Panc1 (cell line): ENCODE measurements at regions not wholly inside any gene's neighbourhood (a gene's known extent, or its start where the extent isn't known, plus 50 kb on each side); places are given as distances from the start of the nearest gene placed in this dataset.

Source experiments
- ATAC-seq: fragments of 200-7000 bp; cut with Tn5 transposase; 2 replicates; pipeline ENCODE4 v1.9.1; 2020; ENCODE audit warnings: mild to moderate bottlenecking, moderate library complexity
- BruUV-seq: library from RNA; stranded (reverse); fragments of 400-500 nt; replicated peaks from 2 replicates; lab custom pipeline; 2021; lab: Mats Ljungman, UMichigan
- CTCF ChIA-PET: fragments of 300-600 bp; sonication (Branson Sonifier 250); formaldehyde crosslinking; loops from one replicate; lab custom pipeline; 2022; ENCODE audit warnings: antibody characterized with exemption; lab: Charles Lee
- POLR2A ChIA-PET: fragments of 300-600 bp; sonication (Branson Sonifier 250); formaldehyde crosslinking; loops from one replicate; lab custom pipeline; 2022; ENCODE audit warnings: antibody characterized with exemption; lab: Charles Lee
- DNase-seq: peaks from one replicate; pipeline ENCODE4 v3.0.0-alpha.2; 2010; ENCODE audit warnings: low read depth, low spot score
- H3K27ac ChIP-seq: 2 replicates; pipeline ENCODE4 v1.5.1; 2011; ENCODE audit warnings: mild to moderate bottlenecking, low read length, inconsistent platforms
- H3K27me3 ChIP-seq: fragments of 200-500 bp; sonication (Bioruptor generic); 2 replicates; pipeline ENCODE4 v1.6.0; 2014; ENCODE audit warnings: low read length, inconsistent platforms; ENCODE audit not compliant: control insufficient read depth, insufficient read depth
- H3K36me3 ChIP-seq: fragments of 200-500 bp; sonication (Bioruptor generic); 2 replicates; pipeline ENCODE4 v1.5.1; 2014; ENCODE audit warnings: inconsistent platforms, mild to moderate bottlenecking, low read length, moderate library complexity; ENCODE audit not compliant: control insufficient read depth, insufficient read depth
- H3K4me1 ChIP-seq: 2 replicates; pipeline ENCODE4 v1.5.1; 2011; ENCODE audit warnings: inconsistent platforms, mild to moderate bottlenecking, low read length, moderate library complexity; ENCODE audit not compliant: control insufficient read depth, insufficient read depth
- H3K4me3 ChIP-seq, 2 experiments: 2 replicates each; pipeline ENCODE4 v1.5.1; 2011 to 2012; ENCODE audit warnings: low read depth in 2 of 2, low read length in 2 of 2, mild to moderate bottlenecking in 2 of 2, inconsistent platforms in 1 of 2, moderate library complexity in 1 of 2
- H3K9me3 ChIP-seq: fragments of 200-500 bp; sonication (Bioruptor generic); 2 replicates; pipeline ENCODE4 v1.5.1; 2014; ENCODE audit warnings: low read depth, mild to moderate bottlenecking, inconsistent platforms, low read length, moderate library complexity; ENCODE audit not compliant: control insufficient read depth, insufficient read depth
- CTCF ChIP-seq: fragments of 450-650 bp; IDR thresholded peaks from 2 replicates; pipeline ENCODE4 v1.5.1; 2017; ENCODE audit warnings: mild to moderate bottlenecking
- POLR2AphosphoS5 ChIP-seq: IDR thresholded peaks from 2 replicates; pipeline ENCODE4 v1.6.1; 2012; ENCODE audit warnings: mild to moderate bottlenecking, low read depth, low read length, moderate library complexity
- REST ChIP-seq, 2 experiments: IDR thresholded peaks; 2 replicates each; pipeline ENCODE4 v1.6.1; 2011 to 2012; ENCODE audit warnings: low read depth in 2 of 2, control low read depth in 1 of 2, low read length in 1 of 2, mild to moderate bottlenecking in 1 of 2, moderate library complexity in 1 of 2; ENCODE audit not compliant: insufficient read depth in 1 of 2
- SIN3A ChIP-seq: IDR thresholded peaks from 2 replicates; pipeline ENCODE4 v1.6.1; 2012; ENCODE audit warnings: low read depth, mild to moderate bottlenecking, low read length, moderate library complexity, borderline replicate concordance; ENCODE audit not compliant: insufficient read depth
- TCF7L2 ChIP-seq: IDR thresholded peaks from 2 replicates; pipeline ENCODE4 v1.6.1; 2011; ENCODE audit warnings: mild to moderate bottlenecking, low read depth, low read length, inconsistent platforms
- in situ Hi-C: cut with HindIII; loops from 2 replicates; pipeline ENCODE4 v1.10.0; 2016; ENCODE audit warnings: low sequenced_read_pairs, low pct_unique_long_range_greater_than_20kb
- intact Hi-C: fragments of 100-400 bp; cut with micrococcal nuclease; formaldehyde crosslinking; loops from one replicate; pipeline ENCODE4 v1.10.0; 2022; ENCODE audit not compliant: unreplicated experiment

- CTCF ChIA-PET: no interaction called here
- no peak for DNase-seq
- POLR2A ChIA-PET: no interaction called here
- TF ChIP-seq SIN3A (no peak), TCF7L2 (no peak)
- Histone ChIP-seq H3K36me3 (no peaks in the 10 kb centered on the region), H3K9me3 (no peaks in the 10 kb centered on the region), H3K4me3 (no peak overlapping the region), H3K27ac (no peak overlapping the region), H3K4me1 (peaks cover 2% of the 10 kb centered on the region), H3K27me3 (no peaks in the 10 kb centered on the region)
- in situ Hi-C loops: no loop called here
- BruUV-seq: no TSS peak
- no peak for ATAC-seq
- intact Hi-C loops: no loop called here
Measured at GRCh38 chr5:74384851-74385250, 255.7 kb downstream of the ENC1 start.

GRCh38 chr5:74382987-74383593 lies 257.4 kb downstream of the ENC1 start:
- H3K27me3 ChIP-seq: no peaks in the 10 kb centered on the region; the same call in 1 of the 2 replicates
- ChIA-PET CTCF (no interaction called here), POLR2A (no interaction called here)
- ATAC-seq: no peak
- DNase-seq: no peak
- in situ Hi-C loops: no loop called here
- no peaks in the 10 kb centered on the region for H3K9me3 ChIP-seq
- BruUV-seq: no TSS peak
- no peak overlapping the region for H3K4me3 ChIP-seq
- H3K36me3 ChIP-seq: no peaks in the 10 kb centered on the region
- no peak overlapping the region for H3K27ac ChIP-seq
- peaks cover 2% of the 10 kb centered on the region for H3K4me1 ChIP-seq
- intact Hi-C loops: no loop called here
- no peak for TF ChIP-seq TCF7L2
- no peak for TF ChIP-seq REST (IDR thresholded peaks at IDR 0.05; ENCODE audit: insufficient read depth in 1 of 2, low read depth in 2 of 2, low read length in 1 of 2)
- TF ChIP-seq CTCF: no peak
- no peak for TF ChIP-seq SIN3A
- TF ChIP-seq POLR2AphosphoS5: no peak

GRCh38 chr5:74382123-74382855 lies 258.2 kb downstream of the ENC1 start:
- H3K4me1 ChIP-seq: peaks cover 2% of the 10 kb centered on the region
- DNase-seq: no peak
- POLR2A ChIA-PET: no interaction called here

More at GRCh38 chr5:74382123-74382855, 258.2 kb downstream of the ENC1 start:
- ATAC-seq: no peak
- Histone ChIP-seq H3K27me3 (no peaks in the 10 kb centered on the region; the same call in 1 of the 2 replicates), H3K36me3 (no peaks in the 10 kb centered on the region), H3K9me3 (no peaks in the 10 kb centered on the region), H3K27ac (no peak overlapping the region), H3K4me3 (no peak overlapping the region)
- no TSS peak for BruUV-seq
- in situ Hi-C loops: no loop called here
- TF ChIP-seq SIN3A: no peak
- no peak for TF ChIP-seq CTCF
- no peak for TF ChIP-seq POLR2AphosphoS5
- TF ChIP-seq TCF7L2: no peak
- no peak for TF ChIP-seq REST (IDR thresholded peaks at IDR 0.05; ENCODE audit: insufficient read depth in 1 of 2, low read depth in 2 of 2, low read length in 1 of 2)
- intact Hi-C loops: no loop called here
- CTCF ChIA-PET: no interaction called here
